ENCODE measurements at regions not wholly inside any gene's neighbourhood (a gene's known extent, or its start where the extent isn't known, plus 50 kb on each side); places are given as distances from the start of the nearest gene placed in this dataset.
A peak's percentile ranks its signal among the peaks of the same experiment; 100 is the strongest.

GRCh38 chr1:193569983-193570269 is 383.5 kb upstream of the B3GALT2 start:
- Histone ChIP-seq H3K4me3 (replicated peaks in 1 of 3; ENCODE audit: insufficient read depth in 1 of 3, low read depth in 1 of 3, low read length in 3 of 3) (no peak overlapping the region), H3K4me2 (ENCODE audit: insufficient read depth, low read length) (no peak overlapping the region), H3K36me3 (ENCODE audit: control insufficient read depth in 2 of 2, extremely low read depth in 1 of 2, insufficient read depth in 2 of 2, low read length in 2 of 2) (no peaks in the 10 kb centered on the region), H3K27me3 (ENCODE audit: control insufficient read depth in 2 of 2, insufficient read depth in 2 of 2, low read length in 2 of 2) (no peaks in the 10 kb centered on the region), H3K9me1 (replicated peaks; ENCODE audit: control insufficient read depth, extremely low read depth, insufficient read depth, low read length) (no peaks in the 10 kb centered on the region), H3K27ac (ENCODE audit: insufficient read depth, low read depth, low read length) (no peak overlapping the region), H2AFZ (ENCODE audit: low read depth, low read length) (no peak overlapping the region), H4K20me1 (replicated peaks; ENCODE audit: control insufficient read depth, extremely low read depth, insufficient read depth, low read length) (no peaks in the 10 kb centered on the region), H3K4me1 (ENCODE audit: control insufficient read depth, extremely low read depth, insufficient read depth, low read length) (no peaks in the 10 kb centered on the region), H3K9me3 (replicated peaks; ENCODE audit: control insufficient read depth, insufficient read depth, low read length) (no peaks in the 10 kb centered on the region), H3K79me2 (ENCODE audit: control insufficient read depth, insufficient read depth, low read length) (no peaks in the 10 kb centered on the region), H3K9ac (replicated peaks; ENCODE audit: extremely low read depth, insufficient read depth, low read length) (no peak overlapping the region)
- intact Hi-C loops (cut with micrococcal nuclease) (no loop called here), dilution Hi-C loops (cut with MboI; ENCODE audit: extremely low pct_ligation_motif_present, low sequenced_read_pairs) (no loop called here)
- FAIRE-seq: no peak
- no peak for DNase-seq (ENCODE audit: low read depth, low spot score)
- TF ChIP-seq EZH2 (IDR thresholded peaks at IDR 0.05; ENCODE audit: borderline replicate concordance, low read depth, low read length, severe bottlenecking): no peak
- no peak for TF ChIP-seq JUN (IDR thresholded peaks at IDR 0.05; ENCODE audit: borderline replicate concordance, insufficient read depth, insufficient read length, low read depth)
- TF ChIP-seq POLR2A (IDR thresholded peaks at IDR 0.05; ENCODE audit: low read depth, low read length): no peak
- BruUV-seq (replicated peaks): no TSS peak
- CTCF ChIA-PET: no interaction called here
- POLR2A ChIA-PET: no interaction called here

GRCh38 chr1:193569096-193569982 is 382.9 kb upstream of the B3GALT2 start:
- DNase-seq (ENCODE audit: low read depth, low spot score) (peak; percentile 5), FAIRE-seq (no peak)
- BruUV-seq (replicated peaks): no TSS peak
- no peaks in the 10 kb centered on the region for H3K9me1 ChIP-seq (replicated peaks; ENCODE audit: control insufficient read depth, extremely low read depth, insufficient read depth, low read length)
- no peaks in the 10 kb centered on the region for H3K27me3 ChIP-seq (ENCODE audit: control insufficient read depth in 2 of 2, insufficient read depth in 2 of 2, low read length in 2 of 2)
- TF ChIP-seq MAX (IDR thresholded peaks at IDR 0.05; ENCODE audit: insufficient read depth, insufficient read length) (no peak), CTCF (IDR thresholded peaks at IDR 0.05; ENCODE audit: extremely low read depth in 1 of 2, insufficient read depth in 1 of 2, low read depth in 1 of 2, low read length in 2 of 2) (no peak), MYC (IDR thresholded peaks at IDR 0.05; ENCODE audit: low read depth, low read length) (no peak), EZH2 (IDR thresholded peaks at IDR 0.05; ENCODE audit: borderline replicate concordance, low read depth, low read length, severe bottlenecking) (no peak), FOS (IDR thresholded peaks at IDR 0.05; ENCODE audit: borderline replicate concordance, insufficient read depth, low read length) (no peak), POLR2A (IDR thresholded peaks at IDR 0.05; ENCODE audit: low read depth, low read length) (no peak), JUN (IDR thresholded peaks at IDR 0.05; ENCODE audit: borderline replicate concordance, insufficient read depth, insufficient read length, low read depth) (no peak), POLR2AphosphoS5 (IDR thresholded peaks at IDR 0.05; ENCODE audit: insufficient read depth, low read depth, low read length) (no peak), GATA2 (IDR thresholded peaks at IDR 0.05; ENCODE audit: insufficient read depth, insufficient read length, low read depth, low read length) (no peak)
- intact Hi-C loops (cut with micrococcal nuclease): no loop called here
- H3K9me3 ChIP-seq (replicated peaks; ENCODE audit: control insufficient read depth, insufficient read depth, low read length): no peaks in the 10 kb centered on the region
- ChIA-PET POLR2A (no interaction called here), CTCF (no interaction called here)
- no peak overlapping the region for H2AFZ ChIP-seq (ENCODE audit: low read depth, low read length)
- no peak overlapping the region for H3K4me2 ChIP-seq (ENCODE audit: insufficient read depth, low read length)
- no peaks in the 10 kb centered on the region for H3K79me2 ChIP-seq (ENCODE audit: control insufficient read depth, insufficient read depth, low read length)
- H3K4me1 ChIP-seq (ENCODE audit: control insufficient read depth, extremely low read depth, insufficient read depth, low read length): no peaks in the 10 kb centered on the region
- H4K20me1 ChIP-seq (replicated peaks; ENCODE audit: control insufficient read depth, extremely low read depth, insufficient read depth, low read length): no peaks in the 10 kb centered on the region
- no peak overlapping the region for H3K4me3 ChIP-seq (replicated peaks in 1 of 3; ENCODE audit: insufficient read depth in 1 of 3, low read depth in 1 of 3, low read length in 3 of 3)
- H3K9ac ChIP-seq (replicated peaks; ENCODE audit: extremely low read depth, insufficient read depth, low read length): no peak overlapping the region
- dilution Hi-C loops (cut with MboI; ENCODE audit: extremely low pct_ligation_motif_present, low sequenced_read_pairs): no loop called here
- H3K27ac ChIP-seq (ENCODE audit: insufficient read depth, low read depth, low read length): no peak overlapping the region
- no peaks in the 10 kb centered on the region for H3K36me3 ChIP-seq (ENCODE audit: control insufficient read depth in 2 of 2, extremely low read depth in 1 of 2, insufficient read depth in 2 of 2, low read length in 2 of 2)
